WTC11 (cell line): ENCODE measurements at regions not wholly inside any gene's neighbourhood (a gene's known extent, or its start where the extent isn't known, plus 50 kb on each side); places are given as distances from the start of the nearest gene placed in this dataset.

Experiments used
- ATAC-seq: fragments of 200-7000 bp; cut with Tn5 transposase; 2 replicates; pipeline ENCODE4 v1.10.0; 2021; ENCODE audit warnings: mild to moderate bottlenecking, moderate library complexity
- CTCF ChIA-PET: fragments of 300-600 bp; sonication (Branson Sonifier 250); formaldehyde crosslinking; loops from one replicate; lab custom pipeline; 2021; ENCODE audit warnings: antibody characterized with exemption; lab: Charles Lee
- POLR2A ChIA-PET: fragments of 350-600 bp; sonication (Branson Sonifier 250); formaldehyde crosslinking; loops from one replicate; lab custom pipeline; 2021; ENCODE audit warnings: antibody characterized with exemption; lab: Charles Lee
- DNase-seq: peaks from one replicate; pipeline ENCODE4 v3.0.0; 2021; ENCODE audit warnings: low spot score
- H3K27ac Mint-ChIP-seq: 2 replicates; pipeline ENCODE4 v1.8.0; 2021; ENCODE audit warnings: mixed read lengths
- H3K27me3 Mint-ChIP-seq: 2 replicates; pipeline ENCODE4 v1.8.0; 2021; ENCODE audit warnings: low read depth, mild to moderate bottlenecking, moderate library complexity, mixed read lengths
- H3K36me3 Mint-ChIP-seq: 2 replicates; pipeline ENCODE4 v1.8.0; 2021; ENCODE audit warnings: mixed read lengths
- H3K4me1 Mint-ChIP-seq: 2 replicates; pipeline ENCODE4 v1.8.0; 2022; ENCODE audit warnings: mixed read lengths
- H3K4me3 Mint-ChIP-seq: 2 replicates; pipeline ENCODE4 v1.8.0; 2021; ENCODE audit warnings: mild to moderate bottlenecking, moderate library complexity, mixed read lengths
- H3K9me3 Mint-ChIP-seq: 2 replicates; pipeline ENCODE4 v1.8.0; 2021; ENCODE audit warnings: mixed read lengths
- CBFB ChIP-seq: sonication (generic); formaldehyde crosslinking; IDR thresholded peaks from 2 replicates; pipeline ENCODE4 v1.8.1; 2022; ENCODE audit warnings: mild to moderate bottlenecking, low read depth, missing genetic modification reagents
- ELF4 ChIP-seq: sonication (generic); formaldehyde crosslinking; IDR thresholded peaks from 2 replicates; pipeline ENCODE4 v1.8.1; 2022; ENCODE audit warnings: low read depth, mild to moderate bottlenecking, moderate library complexity, missing genetic modification reagents
- ETV6 ChIP-seq: sonication (generic); formaldehyde crosslinking; IDR thresholded peaks from 2 replicates; pipeline ENCODE4 v1.8.1; 2022; ENCODE audit warnings: mild to moderate bottlenecking, missing genetic modification reagents
- GABPB1 ChIP-seq: sonication (generic); formaldehyde crosslinking; IDR thresholded peaks from 2 replicates; pipeline ENCODE4 v1.8.1; 2023; ENCODE audit warnings: mild to moderate bottlenecking, missing genetic modification reagents
- GTF2I ChIP-seq: fragments of 250-450 bp; sonication (Bioruptor Pico); conservative IDR thresholded peaks from 2 replicates; pipeline ENCODE4 v1.4.0; 2021; ENCODE audit warnings: mild to moderate bottlenecking
- KAT7 ChIP-seq: sonication (generic); formaldehyde crosslinking; IDR thresholded peaks from 2 replicates; pipeline ENCODE4 v1.8.1; 2023; ENCODE audit warnings: missing genetic modification reagents, mild to moderate bottlenecking, borderline replicate concordance
- NFE2L1 ChIP-seq: sonication (generic); formaldehyde crosslinking; IDR thresholded peaks from 2 replicates; pipeline ENCODE4 v1.8.1; 2023; ENCODE audit warnings: missing genetic modification reagents
- NR3C1 ChIP-seq: sonication (generic); formaldehyde crosslinking; conservative IDR thresholded peaks from 2 replicates; pipeline ENCODE4 v1.8.1; 2023; ENCODE audit warnings: low read depth, mild to moderate bottlenecking, missing genetic modification reagents
- SOX15 ChIP-seq: fragments of 250-450 bp; sonication (Bioruptor Pico); IDR thresholded peaks from 2 replicates; pipeline ENCODE4 v1.9.0; 2021; ENCODE audit warnings: mild to moderate bottlenecking
- SP1 ChIP-seq: sonication (generic); formaldehyde crosslinking; conservative IDR thresholded peaks from 2 replicates; pipeline ENCODE4 v1.8.1; 2022; ENCODE audit warnings: missing genetic modification reagents
- TEAD1 ChIP-seq: sonication (generic); formaldehyde crosslinking; IDR thresholded peaks from 2 replicates; pipeline ENCODE4 v1.8.0; 2022; ENCODE audit warnings: mild to moderate bottlenecking, missing genetic modification reagents
- ZNF121 ChIP-seq: sonication (generic); formaldehyde crosslinking; IDR thresholded peaks from 2 replicates; pipeline ENCODE4 v1.8.0; 2023; ENCODE audit warnings: missing genetic modification reagents
- TF ChIP-seq, protein P1 (sequence below): fragments of 250-450 bp; sonication (Bioruptor Pico); IDR thresholded peaks from 2 replicates; pipeline ENCODE4 v1.9.0; 2021; ENCODE audit warnings: mild to moderate bottlenecking
- TF ChIP-seq, protein P2 (sequence below): sonication (generic); formaldehyde crosslinking; IDR thresholded peaks from 2 replicates; pipeline ENCODE4 v1.8.1; 2022; ENCODE audit warnings: missing genetic modification reagents, borderline replicate concordance
- TF ChIP-seq, protein P3 (sequence below): sonication (generic); formaldehyde crosslinking; conservative IDR thresholded peaks from 2 replicates; pipeline ENCODE4 v1.8.1; 2023; ENCODE audit warnings: mild to moderate bottlenecking, low read depth, missing genetic modification reagents, moderate library complexity
- TF ChIP-seq, protein P4 (sequence below): sonication (generic); formaldehyde crosslinking; IDR thresholded peaks from 2 replicates; pipeline ENCODE4 v1.8.1; 2023; ENCODE audit warnings: mild to moderate bottlenecking, missing genetic modification reagents, moderate library complexity
- TF ChIP-seq, protein P5 (sequence below): sonication (generic); formaldehyde crosslinking; IDR thresholded peaks from 2 replicates; pipeline ENCODE4 v1.8.1; 2022; ENCODE audit warnings: mild to moderate bottlenecking, missing genetic modification reagents, moderate library complexity, borderline replicate concordance
- TF ChIP-seq, protein P6 (sequence below): fragments of 250-450 bp; sonication (Bioruptor Pico); IDR thresholded peaks from 2 replicates; pipeline ENCODE4 v1.9.0; 2021; ENCODE audit warnings: mild to moderate bottlenecking, borderline replicate concordance
- TF ChIP-seq, protein P7 (sequence below): sonication (generic); formaldehyde crosslinking; IDR thresholded peaks from 2 replicates; pipeline ENCODE4 v1.8.0; 2023; ENCODE audit warnings: missing genetic modification reagents

GRCh38 chr6:44007818-44008621, 119.2 kb downstream of the MRPL14 start:
- CTCF ChIA-PET = interaction anchor here (0.6 to 4.0 kb wide), 6 partner anchors 21 to 73 kb away, joined by 3 to 23 read pairs (median 4); no protein-coding TSS in a partner anchor
- ATAC-seq (no peak), DNase-seq (no peak)
- Mint-ChIP-seq H3K4me3 (no peak overlapping the region), H3K9me3 (no peaks in the 10 kb centered on the region), H3K36me3 (no peaks in the 10 kb centered on the region), H3K27ac (no peak overlapping the region), H3K27me3 (peaks cover 28% of the 10 kb centered on the region), H3K4me1 (peaks cover 49% of the 10 kb centered on the region)
- TF ChIP-seq ZNF121 = peak; percentile 90
- TF ChIP-seq, protein P1, sequence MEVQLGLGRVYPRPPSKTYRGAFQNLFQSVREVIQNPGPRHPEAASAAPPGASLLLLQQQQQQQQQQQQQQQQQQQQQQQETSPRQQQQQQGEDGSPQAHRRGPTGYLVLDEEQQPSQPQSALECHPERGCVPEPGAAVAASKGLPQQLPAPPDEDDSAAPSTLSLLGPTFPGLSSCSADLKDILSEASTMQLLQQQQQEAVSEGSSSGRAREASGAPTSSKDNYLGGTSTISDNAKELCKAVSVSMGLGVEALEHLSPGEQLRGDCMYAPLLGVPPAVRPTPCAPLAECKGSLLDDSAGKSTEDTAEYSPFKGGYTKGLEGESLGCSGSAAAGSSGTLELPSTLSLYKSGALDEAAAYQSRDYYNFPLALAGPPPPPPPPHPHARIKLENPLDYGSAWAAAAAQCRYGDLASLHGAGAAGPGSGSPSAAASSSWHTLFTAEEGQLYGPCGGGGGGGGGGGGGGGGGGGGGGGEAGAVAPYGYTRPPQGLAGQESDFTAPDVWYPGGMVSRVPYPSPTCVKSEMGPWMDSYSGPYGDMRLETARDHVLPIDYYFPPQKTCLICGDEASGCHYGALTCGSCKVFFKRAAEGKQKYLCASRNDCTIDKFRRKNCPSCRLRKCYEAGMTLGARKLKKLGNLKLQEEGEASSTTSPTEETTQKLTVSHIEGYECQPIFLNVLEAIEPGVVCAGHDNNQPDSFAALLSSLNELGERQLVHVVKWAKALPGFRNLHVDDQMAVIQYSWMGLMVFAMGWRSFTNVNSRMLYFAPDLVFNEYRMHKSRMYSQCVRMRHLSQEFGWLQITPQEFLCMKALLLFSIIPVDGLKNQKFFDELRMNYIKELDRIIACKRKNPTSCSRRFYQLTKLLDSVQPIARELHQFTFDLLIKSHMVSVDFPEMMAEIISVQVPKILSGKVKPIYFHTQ (CRISPR knock-in tag) = no peak
- POLR2A ChIA-PET = interaction anchor here (0.8 to 1.5 kb wide), 2 partner anchors 34 to 222 kb away, joined by 3 read pairs; no protein-coding TSS in a partner anchor

DNA sequence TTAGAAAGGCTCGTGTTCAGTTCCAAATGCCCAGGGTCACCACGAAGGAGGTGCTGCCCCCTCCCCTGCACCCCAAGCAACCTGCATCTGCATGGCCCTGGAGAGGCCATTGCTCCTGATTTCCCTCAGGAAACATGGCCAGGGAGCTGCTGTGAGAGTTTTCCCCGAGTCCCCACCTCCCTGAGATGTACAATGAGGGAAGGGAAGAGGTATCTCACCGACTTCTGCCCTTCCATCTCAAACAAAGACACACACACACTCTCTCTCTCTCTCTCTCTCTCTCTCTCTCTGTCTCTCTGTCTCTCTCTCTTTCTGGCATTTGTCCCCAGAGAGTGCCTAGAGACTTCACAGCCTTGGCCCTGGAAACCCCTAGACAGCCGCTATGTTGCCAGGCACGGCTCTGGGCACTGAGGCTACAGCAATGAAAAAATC, 120.4 kb downstream of the MRPL14 start:
- DNase-seq (no peak), ATAC-seq (no peak)
- Mint-ChIP-seq H3K36me3 (no peaks in the 10 kb centered on the region), H3K4me3 (no peak overlapping the region), H3K9me3 (no peaks in the 10 kb centered on the region), H3K27me3 (peaks cover 34% of the 10 kb centered on the region), H3K27ac (no peak overlapping the region), H3K4me1 (peaks cover 49% of the 10 kb centered on the region)
- POLR2A ChIA-PET = interaction anchor here (1.5 kb wide), 1 partner anchor 221 kb away, joined by 3 read pairs; no protein-coding TSS in a partner anchor
- CTCF ChIA-PET = interaction anchor here (0.6 to 8.2 kb wide), 5 partner anchors 53 to 72 kb away, joined by 3 to 58 read pairs (median 21); no protein-coding TSS in a partner anchor
- TF ChIP-seq CBFB (CRISPR knock-in tag) (no peak), KAT7 (CRISPR knock-in tag) (no peak), NFE2L1 (CRISPR knock-in tag) (no peak), NR3C1 (CRISPR knock-in tag) (no peak), SP1 (no peak), ELF4 (CRISPR knock-in tag) (no peak), ETV6 (no peak), GABPB1 (CRISPR knock-in tag) (no peak), SOX15 (CRISPR knock-in tag) (no peak), TEAD1 (CRISPR knock-in tag) (no peak), GTF2I (CRISPR knock-in tag) (no peak)
- TF ChIP-seq, protein P2, sequence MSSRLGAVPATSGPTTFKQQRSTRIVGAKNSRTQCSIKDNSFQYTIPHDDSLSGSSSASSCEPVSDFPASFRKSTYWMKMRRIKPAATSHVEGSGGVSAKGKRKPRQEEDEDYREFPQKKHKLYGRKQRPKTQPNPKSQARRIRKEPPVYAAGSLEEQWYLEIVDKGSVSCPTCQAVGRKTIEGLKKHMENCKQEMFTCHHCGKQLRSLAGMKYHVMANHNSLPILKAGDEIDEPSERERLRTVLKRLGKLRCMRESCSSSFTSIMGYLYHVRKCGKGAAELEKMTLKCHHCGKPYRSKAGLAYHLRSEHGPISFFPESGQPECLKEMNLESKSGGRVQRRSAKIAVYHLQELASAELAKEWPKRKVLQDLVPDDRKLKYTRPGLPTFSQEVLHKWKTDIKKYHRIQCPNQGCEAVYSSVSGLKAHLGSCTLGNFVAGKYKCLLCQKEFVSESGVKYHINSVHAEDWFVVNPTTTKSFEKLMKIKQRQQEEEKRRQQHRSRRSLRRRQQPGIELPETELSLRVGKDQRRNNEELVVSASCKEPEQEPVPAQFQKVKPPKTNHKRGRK (CRISPR knock-in tag) = no peak
- TF ChIP-seq, protein P3, sequence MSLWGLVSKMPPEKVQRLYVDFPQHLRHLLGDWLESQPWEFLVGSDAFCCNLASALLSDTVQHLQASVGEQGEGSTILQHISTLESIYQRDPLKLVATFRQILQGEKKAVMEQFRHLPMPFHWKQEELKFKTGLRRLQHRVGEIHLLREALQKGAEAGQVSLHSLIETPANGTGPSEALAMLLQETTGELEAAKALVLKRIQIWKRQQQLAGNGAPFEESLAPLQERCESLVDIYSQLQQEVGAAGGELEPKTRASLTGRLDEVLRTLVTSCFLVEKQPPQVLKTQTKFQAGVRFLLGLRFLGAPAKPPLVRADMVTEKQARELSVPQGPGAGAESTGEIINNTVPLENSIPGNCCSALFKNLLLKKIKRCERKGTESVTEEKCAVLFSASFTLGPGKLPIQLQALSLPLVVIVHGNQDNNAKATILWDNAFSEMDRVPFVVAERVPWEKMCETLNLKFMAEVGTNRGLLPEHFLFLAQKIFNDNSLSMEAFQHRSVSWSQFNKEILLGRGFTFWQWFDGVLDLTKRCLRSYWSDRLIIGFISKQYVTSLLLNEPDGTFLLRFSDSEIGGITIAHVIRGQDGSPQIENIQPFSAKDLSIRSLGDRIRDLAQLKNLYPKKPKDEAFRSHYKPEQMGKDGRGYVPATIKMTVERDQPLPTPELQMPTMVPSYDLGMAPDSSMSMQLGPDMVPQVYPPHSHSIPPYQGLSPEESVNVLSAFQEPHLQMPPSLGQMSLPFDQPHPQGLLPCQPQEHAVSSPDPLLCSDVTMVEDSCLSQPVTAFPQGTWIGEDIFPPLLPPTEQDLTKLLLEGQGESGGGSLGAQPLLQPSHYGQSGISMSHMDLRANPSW (CRISPR knock-in tag) = no peak
- TF ChIP-seq, protein P4, sequence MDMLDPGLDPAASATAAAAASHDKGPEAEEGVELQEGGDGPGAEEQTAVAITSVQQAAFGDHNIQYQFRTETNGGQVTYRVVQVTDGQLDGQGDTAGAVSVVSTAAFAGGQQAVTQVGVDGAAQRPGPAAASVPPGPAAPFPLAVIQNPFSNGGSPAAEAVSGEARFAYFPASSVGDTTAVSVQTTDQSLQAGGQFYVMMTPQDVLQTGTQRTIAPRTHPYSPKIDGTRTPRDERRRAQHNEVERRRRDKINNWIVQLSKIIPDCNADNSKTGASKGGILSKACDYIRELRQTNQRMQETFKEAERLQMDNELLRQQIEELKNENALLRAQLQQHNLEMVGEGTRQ (CRISPR knock-in tag) = no peak
- TF ChIP-seq, protein P5, sequence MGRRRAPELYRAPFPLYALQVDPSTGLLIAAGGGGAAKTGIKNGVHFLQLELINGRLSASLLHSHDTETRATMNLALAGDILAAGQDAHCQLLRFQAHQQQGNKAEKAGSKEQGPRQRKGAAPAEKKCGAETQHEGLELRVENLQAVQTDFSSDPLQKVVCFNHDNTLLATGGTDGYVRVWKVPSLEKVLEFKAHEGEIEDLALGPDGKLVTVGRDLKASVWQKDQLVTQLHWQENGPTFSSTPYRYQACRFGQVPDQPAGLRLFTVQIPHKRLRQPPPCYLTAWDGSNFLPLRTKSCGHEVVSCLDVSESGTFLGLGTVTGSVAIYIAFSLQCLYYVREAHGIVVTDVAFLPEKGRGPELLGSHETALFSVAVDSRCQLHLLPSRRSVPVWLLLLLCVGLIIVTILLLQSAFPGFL = no peak
- TF ChIP-seq, protein P6, sequence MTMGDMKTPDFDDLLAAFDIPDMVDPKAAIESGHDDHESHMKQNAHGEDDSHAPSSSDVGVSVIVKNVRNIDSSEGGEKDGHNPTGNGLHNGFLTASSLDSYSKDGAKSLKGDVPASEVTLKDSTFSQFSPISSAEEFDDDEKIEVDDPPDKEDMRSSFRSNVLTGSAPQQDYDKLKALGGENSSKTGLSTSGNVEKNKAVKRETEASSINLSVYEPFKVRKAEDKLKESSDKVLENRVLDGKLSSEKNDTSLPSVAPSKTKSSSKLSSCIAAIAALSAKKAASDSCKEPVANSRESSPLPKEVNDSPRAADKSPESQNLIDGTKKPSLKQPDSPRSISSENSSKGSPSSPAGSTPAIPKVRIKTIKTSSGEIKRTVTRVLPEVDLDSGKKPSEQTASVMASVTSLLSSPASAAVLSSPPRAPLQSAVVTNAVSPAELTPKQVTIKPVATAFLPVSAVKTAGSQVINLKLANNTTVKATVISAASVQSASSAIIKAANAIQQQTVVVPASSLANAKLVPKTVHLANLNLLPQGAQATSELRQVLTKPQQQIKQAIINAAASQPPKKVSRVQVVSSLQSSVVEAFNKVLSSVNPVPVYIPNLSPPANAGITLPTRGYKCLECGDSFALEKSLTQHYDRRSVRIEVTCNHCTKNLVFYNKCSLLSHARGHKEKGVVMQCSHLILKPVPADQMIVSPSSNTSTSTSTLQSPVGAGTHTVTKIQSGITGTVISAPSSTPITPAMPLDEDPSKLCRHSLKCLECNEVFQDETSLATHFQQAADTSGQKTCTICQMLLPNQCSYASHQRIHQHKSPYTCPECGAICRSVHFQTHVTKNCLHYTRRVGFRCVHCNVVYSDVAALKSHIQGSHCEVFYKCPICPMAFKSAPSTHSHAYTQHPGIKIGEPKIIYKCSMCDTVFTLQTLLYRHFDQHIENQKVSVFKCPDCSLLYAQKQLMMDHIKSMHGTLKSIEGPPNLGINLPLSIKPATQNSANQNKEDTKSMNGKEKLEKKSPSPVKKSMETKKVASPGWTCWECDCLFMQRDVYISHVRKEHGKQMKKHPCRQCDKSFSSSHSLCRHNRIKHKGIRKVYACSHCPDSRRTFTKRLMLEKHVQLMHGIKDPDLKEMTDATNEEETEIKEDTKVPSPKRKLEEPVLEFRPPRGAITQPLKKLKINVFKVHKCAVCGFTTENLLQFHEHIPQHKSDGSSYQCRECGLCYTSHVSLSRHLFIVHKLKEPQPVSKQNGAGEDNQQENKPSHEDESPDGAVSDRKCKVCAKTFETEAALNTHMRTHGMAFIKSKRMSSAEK (CRISPR knock-in tag) = no peak
- TF ChIP-seq, protein P7, sequence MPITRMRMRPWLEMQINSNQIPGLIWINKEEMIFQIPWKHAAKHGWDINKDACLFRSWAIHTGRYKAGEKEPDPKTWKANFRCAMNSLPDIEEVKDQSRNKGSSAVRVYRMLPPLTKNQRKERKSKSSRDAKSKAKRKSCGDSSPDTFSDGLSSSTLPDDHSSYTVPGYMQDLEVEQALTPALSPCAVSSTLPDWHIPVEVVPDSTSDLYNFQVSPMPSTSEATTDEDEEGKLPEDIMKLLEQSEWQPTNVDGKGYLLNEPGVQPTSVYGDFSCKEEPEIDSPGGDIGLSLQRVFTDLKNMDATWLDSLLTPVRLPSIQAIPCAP (CRISPR knock-in tag) = no peak
